Fibroblast of lung (primary cell): ENCODE measurements at regions not wholly inside any gene's neighbourhood (a gene's known extent, or its start where the extent isn't known, plus 50 kb on each side); places are given as distances from the start of the nearest gene placed in this dataset.

Experiments
- CTCF ChIP-seq, 2 donors: IDR thresholded peaks in 1 of 2; conservative IDR thresholded peaks in 1 of 2; 1 replicate in 1 of 2; 2 replicates in 1 of 2; pipeline ENCODE4 v1.5.1; 2011 to 2012; ENCODE audit warnings: low read length in 2 of 2, control low read depth in 1 of 2, inconsistent platforms in 1 of 2, low read depth in 1 of 2, mild to moderate bottlenecking in 1 of 2
- EZH2 ChIP-seq: IDR thresholded peaks from 2 replicates; pipeline ENCODE4 v1.5.1; 2012; ENCODE audit warnings: low read length, control low read depth, mild to moderate bottlenecking; ENCODE audit errors: missing control alignments

DNA sequence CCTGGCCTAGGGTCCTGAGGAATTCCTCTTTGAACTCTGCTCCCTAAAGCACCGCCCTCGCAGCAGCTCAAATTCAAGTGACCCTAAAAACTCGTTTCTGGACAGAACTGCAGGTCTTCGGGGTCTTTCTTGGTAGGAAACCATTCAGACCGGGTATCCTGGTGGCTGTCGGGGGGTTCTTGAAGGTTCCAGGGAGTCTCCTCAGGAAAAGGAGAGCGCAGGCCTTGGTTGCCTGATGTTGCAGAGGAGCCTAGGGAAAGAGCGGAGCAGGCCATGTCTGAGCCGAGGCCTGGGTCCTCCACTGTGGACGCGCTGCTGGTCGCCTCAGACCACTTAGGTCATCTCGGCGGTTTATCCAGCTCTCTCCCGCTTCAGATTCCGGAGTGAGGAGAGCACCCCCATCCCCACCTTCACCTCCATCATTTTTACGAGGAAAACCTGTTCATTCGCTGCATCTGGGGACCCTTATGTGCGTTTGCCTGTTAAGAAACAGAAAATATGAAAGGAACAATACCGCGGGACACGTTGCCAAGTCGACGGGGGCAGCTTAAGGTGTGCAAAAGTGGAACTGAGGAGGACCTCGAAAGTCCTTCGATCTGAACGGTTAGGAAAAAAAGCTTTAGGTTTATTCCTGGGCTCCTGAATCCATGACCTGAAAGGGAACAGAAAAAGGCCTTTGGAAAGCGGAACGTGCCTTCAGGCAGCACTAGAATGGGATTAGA, 299.4 kb downstream of the PARP8 start:
- TF ChIP-seq CTCF (conservative IDR thresholded peaks at IDR 0.05 in 1 of 2, IDR thresholded peaks at IDR 0.05 in 1 of 2; ENCODE audit: low read depth in 1 of 2, low read length in 2 of 2), result no peak
- TF ChIP-seq EZH2, result no peak
